GM12878 (cell line): ENCODE measurements at regions not wholly inside any gene's neighbourhood (a gene's known extent, or its start where the extent isn't known, plus 50 kb on each side); places are given as distances from the start of the nearest gene placed in this dataset.

Experiments used
- ATAC-seq: fragments of 200-7000 bp; cut with Tn5 transposase; 3 replicates; pipeline ENCODE4 v1.9.1; 2020; ENCODE audit warnings: mild to moderate bottlenecking, moderate library complexity
- BruUV-seq: library from RNA; stranded (reverse); fragments of 400-500 nt; replicated peaks from 2 replicates; lab custom pipeline; 2021; lab: Mats Ljungman, UMichigan
- CTCF ChIA-PET: fragments of 300-600 bp; sonication (Branson Sonifier 250); formaldehyde crosslinking; extraction: SDS; loops from one replicate; lab custom pipeline; 2021; ENCODE audit warnings: inconsistent platforms; lab: Yijun Ruan, JAX
- POLR2A ChIA-PET: fragments of 350-600 bp; formaldehyde crosslinking; extraction: SDS; loops from one replicate; lab custom pipeline; 2021; ENCODE audit warnings: inconsistent platforms; lab: Charles Lee
- RAD21 ChIA-PET: fragments of 300-600 bp; sonication (Branson Sonifier 250); formaldehyde crosslinking; loops from one replicate; lab custom pipeline; 2023; ENCODE audit warnings: antibody characterized with exemption; ENCODE audit not compliant: unreplicated experiment; lab: Charles Lee
- SMC1A ChIA-PET: fragments of 300-600 bp; sonication (Branson Sonifier 250); formaldehyde crosslinking; loops from one replicate; lab custom pipeline; 2023; ENCODE audit not compliant: unreplicated experiment, uncharacterized antibody; lab: Charles Lee
- DNase-seq: peaks from one replicate; pipeline ENCODE4 v3.0.0-alpha.2; 2011; ENCODE audit warnings: low read depth, low spot score
- FAIRE-seq: peaks from 3 replicates; lab custom pipeline; 2011; peaks lifted over from hg19 to GRCh38; lab: Jason Lieb, UNC
- H2AFZ ChIP-seq: 2 replicates; pipeline ENCODE4 v1.6.0; 2011; ENCODE audit warnings: low read depth, low read length, control low read depth; ENCODE audit not compliant: control insufficient read depth
- H3K27ac ChIP-seq: 2 replicates; pipeline ENCODE4 v1.5.1; 2011; ENCODE audit warnings: control low read depth; ENCODE audit not compliant: control insufficient read depth, insufficient read depth
- H3K27me3 ChIP-seq, 2 experiments: replicated peaks in 1 of 2; 2 replicates each; pipeline versions ENCODE4 v1.6.0 to v1.6.1; 2011; ENCODE audit warnings: low read length in 1 of 2; ENCODE audit not compliant: control insufficient read depth in 2 of 2, insufficient read depth in 2 of 2
- H3K36me3 ChIP-seq, 2 experiments: 2 replicates each; pipeline ENCODE4 v1.5.1; 2011; ENCODE audit warnings: low read length in 1 of 2; ENCODE audit not compliant: control insufficient read depth in 2 of 2, insufficient read depth in 2 of 2
- H3K4me1 ChIP-seq: 2 replicates; pipeline ENCODE4 v1.6.1; 2011; ENCODE audit warnings: mild to moderate bottlenecking, low read length, moderate library complexity, mixed read lengths; ENCODE audit not compliant: control insufficient read depth, insufficient read depth
- H3K4me2 ChIP-seq: 2 replicates; pipeline ENCODE4 v1.6.0; 2011; ENCODE audit warnings: control low read depth; ENCODE audit not compliant: control insufficient read depth, insufficient read depth
- H3K4me3 ChIP-seq: fragments of 200-600 bp; sonication (generic); 2 replicates; pipeline ENCODE4 v1.5.1; 2016
- H3K79me2 ChIP-seq: 2 replicates; pipeline ENCODE4 v1.6.0; 2011; ENCODE audit warnings: low read length; ENCODE audit not compliant: control insufficient read depth, insufficient read depth
- H3K9ac ChIP-seq: 2 replicates; pipeline ENCODE4 v1.8.0; 2011; ENCODE audit warnings: low read length, control low read depth, mixed read lengths; ENCODE audit not compliant: control insufficient read depth, insufficient read depth
- H3K9me3 ChIP-seq: replicated peaks from 3 replicates; pipeline ENCODE4 v1.5.1; 2011; ENCODE audit warnings: mild to moderate bottlenecking, low read length; ENCODE audit not compliant: control insufficient read depth, insufficient read depth
- H4K20me1 ChIP-seq: 2 replicates; pipeline ENCODE4 v1.6.0; 2011; ENCODE audit not compliant: control insufficient read depth, insufficient read depth
- CBFB ChIP-seq: IDR thresholded peaks from 2 replicates; pipeline ENCODE4 v1.6.1; 2016; ENCODE audit warnings: antibody characterized with exemption, low read depth
- CHD1 ChIP-seq: IDR thresholded peaks from 2 replicates; pipeline ENCODE4 v1.6.1; 2012; ENCODE audit warnings: low read depth, low read length, improper control_type of control experiment
- FOXK2 ChIP-seq: fragments of 450-650 bp; IDR thresholded peaks from 2 replicates; pipeline ENCODE4 v1.6.1; 2017; ENCODE audit warnings: mild to moderate bottlenecking, moderate library complexity
- IKZF1 ChIP-seq: fragments of 450-650 bp; conservative IDR thresholded peaks from 2 replicates; pipeline ENCODE4 v1.6.1; 2017; ENCODE audit warnings: antibody characterized with exemption, mild to moderate bottlenecking
- NFIC ChIP-seq: IDR thresholded peaks from 2 replicates; pipeline ENCODE4 v1.6.1; 2012; ENCODE audit warnings: low read depth, mild to moderate bottlenecking, inconsistent platforms, low read length, moderate library complexity
- RAD21 ChIP-seq: IDR thresholded peaks from 2 replicates; pipeline ENCODE4 v1.6.1; 2011; ENCODE audit warnings: mild to moderate bottlenecking, low read depth, low read length, moderate library complexity; ENCODE audit not compliant: insufficient read depth
- REST ChIP-seq: IDR thresholded peaks from 2 replicates; pipeline ENCODE4 v1.6.1; 2012; ENCODE audit warnings: mild to moderate bottlenecking, low read depth, low read length
- RFX5 ChIP-seq: IDR thresholded peaks from 2 replicates; pipeline ENCODE4 v1.6.1; 2011; ENCODE audit warnings: low read depth, low read length, improper control_type of control experiment
- SMAD1 ChIP-seq: fragments of 450-650 bp; IDR thresholded peaks from 2 replicates; pipeline ENCODE4 v1.6.1; 2018; ENCODE audit warnings: mild to moderate bottlenecking, low read depth; ENCODE audit not compliant: partially characterized antibody
- SMC3 ChIP-seq: IDR thresholded peaks from 2 replicates; pipeline ENCODE4 v1.6.1; 2011; ENCODE audit warnings: low read length, improper control_type of control experiment, borderline replicate concordance
- USF1 ChIP-seq: IDR thresholded peaks from 2 replicates; pipeline ENCODE4 v1.6.1; 2011; ENCODE audit warnings: borderline replicate concordance, low read depth, mild to moderate bottlenecking, moderate library complexity, mixed read lengths, low read length; ENCODE audit not compliant: insufficient read depth; ENCODE audit errors: extremely low read length
- ZNF592 ChIP-seq: fragments of 450-650 bp; IDR thresholded peaks from 2 replicates; pipeline ENCODE4 v1.6.1; 2017; ENCODE audit warnings: mild to moderate bottlenecking, moderate library complexity
- WGBS: methylation state at CpG from one replicate; pipeline ENCODE4 v1.1.6; 2016; ENCODE audit warnings: low lambda C conversion rate; ENCODE audit not compliant: insufficient replicate concordance, insufficient coverage; ENCODE audit errors: missing lambda C conversion rate; 5-methylcytosine and 5-hydroxymethylcytosine counted together
- in situ Hi-C: fragments of 300-500 bp; cut with MboI; formaldehyde crosslinking; loops from 9 replicates; pipeline ENCODE4 v1.14.3; 2018; ENCODE audit warnings: mixed read lengths
- intact Hi-C: fragments of 100-400 bp; cut with micrococcal nuclease; formaldehyde crosslinking; loops from one replicate; pipeline ENCODE4 v1.14.2; 2022; ENCODE audit not compliant: unreplicated experiment

- TF ChIP-seq ZNF592 (no peak), SMAD1 (no peak), CBFB (no peak), RAD21 (0 out of 2 replicates have a peak, but pooled peaks have one; percentile 4), IKZF1 (no peak), SMC3 (peak; percentile 32; the same call in 1 of the 2 replicates), FOXK2 (no peak)
These were observed 332.1 kb downstream of the ARRDC4 start (continued) for GRCh38 chr15:98292442-98293240.

GRCh38 chr15:98294126-98294525 is 333.6 kb downstream of the ARRDC4 start:
- H3K4me1 ChIP-seq: no peaks in the 10 kb centered on the region
- intact Hi-C loops (loop anchor here (2.0 to 5.0 kb wide), 2 partner anchors 128 to 385 kb away; no protein-coding TSS in a partner anchor), in situ Hi-C loops (no loop called here)
- H2AFZ ChIP-seq: no peak overlapping the region
- ATAC-seq (no peak), FAIRE-seq (no peak), DNase-seq (no peak)
- no peaks in the 10 kb centered on the region for H3K36me3 ChIP-seq
- ChIA-PET RAD21 (no interaction called here), CTCF (no interaction called here), SMC1A (no interaction called here), POLR2A (no interaction called here)
- 51% methylated on average over 7 of the region's 7 CpGs for WGBS
- H3K79me2 ChIP-seq: no peaks in the 10 kb centered on the region
- H3K9ac ChIP-seq: no peak overlapping the region
- H3K27ac ChIP-seq: no peak overlapping the region
- no peaks in the 10 kb centered on the region for H3K9me3 ChIP-seq
- no TSS peak for BruUV-seq
- no peak overlapping the region for H3K4me3 ChIP-seq
- H3K27me3 ChIP-seq: no peaks in the 10 kb centered on the region
- no peaks in the 10 kb centered on the region for H4K20me1 ChIP-seq
- H3K4me2 ChIP-seq: no peak overlapping the region
- no peak for TF ChIP-seq NFIC
- TF ChIP-seq USF1: no peak
- no peak for TF ChIP-seq RFX5
- no peak for TF ChIP-seq CHD1
- TF ChIP-seq REST: no peak
- no peak for TF ChIP-seq SMAD1
